ENCODE measurements at regions not wholly inside any gene's neighbourhood (a gene's known extent, or its start where the extent isn't known, plus 50 kb on each side); places are given as distances from the start of the nearest gene placed in this dataset.

DNA sequence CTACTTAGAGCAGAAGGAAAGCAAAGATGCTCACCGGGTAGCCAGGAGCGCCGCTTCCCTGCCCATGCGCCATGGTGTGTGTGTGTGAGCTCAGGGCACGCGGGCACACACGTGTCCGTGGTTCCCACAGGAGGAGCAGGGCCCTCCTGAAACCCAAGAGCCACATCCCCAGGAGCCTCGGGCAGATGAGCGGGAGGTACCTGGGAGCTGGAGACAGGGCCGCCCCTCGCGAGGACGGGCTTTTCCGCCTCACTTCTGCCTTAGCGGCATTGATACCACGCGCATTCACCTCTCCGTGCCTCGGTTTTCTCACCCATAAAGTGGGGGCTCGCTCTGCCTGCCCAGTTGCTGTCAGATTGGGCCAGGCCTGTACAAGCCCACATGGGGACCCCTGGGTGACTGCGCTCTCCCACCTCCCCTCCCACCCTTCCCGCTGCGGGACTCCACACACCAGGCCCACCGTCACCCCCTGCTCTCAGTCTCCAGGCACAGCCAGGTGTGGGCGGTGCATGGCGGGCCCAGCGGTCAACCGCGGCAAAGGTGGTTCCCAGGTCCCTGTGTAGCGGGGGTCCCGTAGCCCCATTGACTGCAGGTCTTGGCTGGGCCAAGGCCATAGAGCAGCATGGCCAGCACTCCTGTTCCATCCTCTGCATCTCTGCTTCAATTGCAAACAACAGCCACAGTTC is 66.3 kb downstream of the SIK1 start:
- peaks cover 39% of the 10 kb centered on the region for H3K4me1 ChIP-seq (ENCODE audit: insufficient read depth, low read length, poor library complexity, severe bottlenecking)
- H2AFZ ChIP-seq (ENCODE audit: low read length): no peak overlapping the region
- H3K4me3 ChIP-seq (ENCODE audit: low read length, poor library complexity, severe bottlenecking): peak overlapping the region; percentile 73
- H3K9me3 ChIP-seq (ENCODE audit: insufficient read depth, low read depth, low read length): no peaks in the 10 kb centered on the region
- no peaks in the 10 kb centered on the region for H3F3A ChIP-seq (ENCODE audit: low read depth)
- no peaks in the 10 kb centered on the region for H3K9me2 ChIP-seq (replicated peaks; ENCODE audit: low read depth, low read length)
- H3K9ac ChIP-seq (ENCODE audit: low read depth, low read length, poor library complexity, severe bottlenecking): peak overlapping the region; percentile 68
- H3K4me2 ChIP-seq (ENCODE audit: low read depth, low read length, poor library complexity, severe bottlenecking): peak overlapping the region; percentile 88
- no peaks in the 10 kb centered on the region for H3K27me3 ChIP-seq (ENCODE audit: insufficient read depth, low read length, poor library complexity, severe bottlenecking)
- H3K79me2 ChIP-seq (ENCODE audit: insufficient read depth, low read length): no peaks in the 10 kb centered on the region; the same call in 1 of the 2 replicates
- no peaks in the 10 kb centered on the region for H4K20me1 ChIP-seq (ENCODE audit: insufficient read depth, low read length, poor library complexity, severe bottlenecking)
- no peaks in the 10 kb centered on the region for H3K36me3 ChIP-seq (ENCODE audit: insufficient read depth, low read length)
- TF ChIP-seq, protein P1, sequence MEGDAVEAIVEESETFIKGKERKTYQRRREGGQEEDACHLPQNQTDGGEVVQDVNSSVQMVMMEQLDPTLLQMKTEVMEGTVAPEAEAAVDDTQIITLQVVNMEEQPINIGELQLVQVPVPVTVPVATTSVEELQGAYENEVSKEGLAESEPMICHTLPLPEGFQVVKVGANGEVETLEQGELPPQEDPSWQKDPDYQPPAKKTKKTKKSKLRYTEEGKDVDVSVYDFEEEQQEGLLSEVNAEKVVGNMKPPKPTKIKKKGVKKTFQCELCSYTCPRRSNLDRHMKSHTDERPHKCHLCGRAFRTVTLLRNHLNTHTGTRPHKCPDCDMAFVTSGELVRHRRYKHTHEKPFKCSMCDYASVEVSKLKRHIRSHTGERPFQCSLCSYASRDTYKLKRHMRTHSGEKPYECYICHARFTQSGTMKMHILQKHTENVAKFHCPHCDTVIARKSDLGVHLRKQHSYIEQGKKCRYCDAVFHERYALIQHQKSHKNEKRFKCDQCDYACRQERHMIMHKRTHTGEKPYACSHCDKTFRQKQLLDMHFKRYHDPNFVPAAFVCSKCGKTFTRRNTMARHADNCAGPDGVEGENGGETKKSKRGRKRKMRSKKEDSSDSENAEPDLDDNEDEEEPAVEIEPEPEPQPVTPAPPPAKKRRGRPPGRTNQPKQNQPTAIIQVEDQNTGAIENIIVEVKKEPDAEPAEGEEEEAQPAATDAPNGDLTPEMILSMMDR (conservative IDR thresholded peaks at IDR 0.05; ENCODE audit: low read length): no peak
- no peak for TF ChIP-seq EZH2phosphoT487 (IDR thresholded peaks at IDR 0.05; ENCODE audit: borderline replicate concordance)

DNA sequence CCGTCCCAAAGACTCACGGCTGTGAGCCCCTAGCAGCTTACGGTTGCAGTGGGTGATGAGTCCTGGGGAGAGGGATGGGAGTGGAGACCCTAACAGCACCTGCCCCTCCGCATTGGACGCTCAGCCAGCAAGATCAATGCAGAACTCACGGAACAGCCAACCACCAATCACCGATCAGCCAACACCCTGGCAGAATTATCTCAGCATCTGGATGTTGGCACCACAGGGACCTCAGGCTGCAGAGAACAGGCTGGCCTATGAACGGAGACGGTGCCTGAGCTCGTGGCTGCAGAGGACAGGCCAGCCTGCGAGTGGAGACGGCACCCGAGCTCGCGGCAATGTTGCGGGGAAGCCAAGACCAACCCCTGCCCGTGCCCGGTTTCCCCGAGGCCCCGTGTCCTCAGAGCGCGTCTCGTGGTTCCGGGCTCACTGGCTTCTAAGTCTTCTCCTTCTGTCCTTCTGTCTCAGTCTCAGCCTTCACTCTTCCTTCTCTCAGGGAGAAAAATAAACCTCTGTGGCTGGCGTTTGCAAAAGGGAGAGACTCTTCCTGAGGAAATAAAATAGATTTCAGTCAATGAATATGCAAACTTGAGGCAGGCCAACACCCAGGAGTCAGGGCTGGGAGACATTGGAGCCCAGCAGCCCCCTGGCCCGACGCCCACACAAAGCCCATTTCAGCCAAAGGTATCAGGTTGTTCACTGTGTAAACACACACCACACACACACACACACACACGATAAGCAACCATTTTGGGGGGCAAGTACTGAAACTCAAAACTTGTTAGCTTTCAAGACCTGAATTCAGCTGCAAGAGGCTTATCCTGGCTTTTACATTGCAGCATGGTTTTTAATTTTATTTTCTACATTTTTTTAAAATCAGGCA is 67.8 kb downstream of the SIK1 start:
- H3K9ac ChIP-seq (ENCODE audit: low read depth, low read length, poor library complexity, severe bottlenecking): no peak overlapping the region
- no peaks in the 10 kb centered on the region for H4K20me1 ChIP-seq (ENCODE audit: insufficient read depth, low read length, poor library complexity, severe bottlenecking)
- no peak overlapping the region for H3K4me3 ChIP-seq (ENCODE audit: low read length, poor library complexity, severe bottlenecking)
- no peaks in the 10 kb centered on the region for H3K9me3 ChIP-seq (ENCODE audit: insufficient read depth, low read depth, low read length)
- TF ChIP-seq, protein P1 (conservative IDR thresholded peaks at IDR 0.05; ENCODE audit: low read length): no peak
- TF ChIP-seq EZH2phosphoT487 (IDR thresholded peaks at IDR 0.05; ENCODE audit: borderline replicate concordance): no peak
- no peak overlapping the region for H2AFZ ChIP-seq (ENCODE audit: low read length)
- no peaks in the 10 kb centered on the region for H3K36me3 ChIP-seq (ENCODE audit: insufficient read depth, low read length)
- H3K4me1 ChIP-seq (ENCODE audit: insufficient read depth, low read length, poor library complexity, severe bottlenecking): peaks cover 31% of the 10 kb centered on the region
- H3F3A ChIP-seq (ENCODE audit: low read depth): no peaks in the 10 kb centered on the region
- no peaks in the 10 kb centered on the region for H3K27me3 ChIP-seq (ENCODE audit: insufficient read depth, low read length, poor library complexity, severe bottlenecking)
- H3K9me2 ChIP-seq (replicated peaks; ENCODE audit: low read depth, low read length): no peaks in the 10 kb centered on the region
- no peak overlapping the region for H3K4me2 ChIP-seq (ENCODE audit: low read depth, low read length, poor library complexity, severe bottlenecking)
- H3K79me2 ChIP-seq (ENCODE audit: insufficient read depth, low read length): no peaks in the 10 kb centered on the region; the same call in 1 of the 2 replicates

DNA sequence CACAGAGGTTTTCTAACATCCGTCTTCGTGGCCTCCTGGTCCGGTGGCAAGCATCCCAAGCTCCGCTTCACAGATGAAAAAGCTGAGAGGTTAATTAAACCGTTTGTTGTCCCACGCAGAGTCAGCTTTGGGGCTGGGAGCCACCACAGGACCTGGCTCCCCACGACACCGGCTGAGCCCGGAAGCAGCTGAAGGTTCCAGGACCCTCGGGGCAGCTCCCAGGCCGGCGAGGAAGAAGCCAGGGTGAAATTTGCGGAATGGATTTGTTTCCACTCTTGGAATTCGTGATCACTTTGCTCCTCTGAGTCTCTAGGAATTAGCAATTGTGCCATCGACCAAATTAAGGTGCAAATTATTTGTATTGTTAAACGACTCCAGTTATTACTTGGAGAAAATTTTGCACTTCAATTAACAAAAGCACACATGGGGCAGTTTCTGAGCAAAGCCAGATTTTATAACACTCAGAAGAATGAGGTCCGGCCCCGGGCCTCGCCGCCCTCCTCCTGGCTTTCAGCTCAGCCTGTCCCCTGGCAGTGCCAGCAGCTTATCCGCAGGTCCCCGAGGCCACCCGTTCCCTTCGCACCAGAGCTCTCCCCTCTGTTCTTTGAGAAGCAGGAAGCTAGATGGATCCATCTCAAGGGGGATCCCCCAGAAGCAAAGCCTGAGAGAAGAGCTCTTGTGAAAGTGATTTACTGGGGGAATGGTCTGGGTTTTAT is 69.1 kb downstream of the SIK1 start:
- no peaks in the 10 kb centered on the region for H3K9me2 ChIP-seq (replicated peaks; ENCODE audit: low read depth, low read length)
- no peaks in the 10 kb centered on the region for H4K20me1 ChIP-seq (ENCODE audit: insufficient read depth, low read length, poor library complexity, severe bottlenecking)
- H3K79me2 ChIP-seq (ENCODE audit: insufficient read depth, low read length): no peaks in the 10 kb centered on the region; the same call in 1 of the 2 replicates
- no peak overlapping the region for H2AFZ ChIP-seq (ENCODE audit: low read length)
- H3K9ac ChIP-seq (ENCODE audit: low read depth, low read length, poor library complexity, severe bottlenecking): no peak overlapping the region
- no peak for TF ChIP-seq EZH2phosphoT487 (IDR thresholded peaks at IDR 0.05; ENCODE audit: borderline replicate concordance)
- TF ChIP-seq, protein P1 (conservative IDR thresholded peaks at IDR 0.05; ENCODE audit: low read length): no peak
- no peaks in the 10 kb centered on the region for H3F3A ChIP-seq (ENCODE audit: low read depth)
- H3K9me3 ChIP-seq (ENCODE audit: insufficient read depth, low read depth, low read length): no peaks in the 10 kb centered on the region
- no peaks in the 10 kb centered on the region for H3K27me3 ChIP-seq (ENCODE audit: insufficient read depth, low read length, poor library complexity, severe bottlenecking)
- H3K4me3 ChIP-seq (ENCODE audit: low read length, poor library complexity, severe bottlenecking): no peak overlapping the region
- H3K4me1 ChIP-seq (ENCODE audit: insufficient read depth, low read length, poor library complexity, severe bottlenecking): peaks cover 18% of the 10 kb centered on the region
- no peaks in the 10 kb centered on the region for H3K36me3 ChIP-seq (ENCODE audit: insufficient read depth, low read length)
- H3K4me2 ChIP-seq (ENCODE audit: low read depth, low read length, poor library complexity, severe bottlenecking): no peak overlapping the region

Data from Loucy (cell line).